GM13977 (cell line): ENCODE measurements at regions not wholly inside any gene's neighbourhood (a gene's known extent, or its start where the extent isn't known, plus 50 kb on each side); places are given as distances from the start of the nearest gene placed in this dataset.

Source experiments
- DNase-seq: peaks from one replicate; pipeline ENCODE4 v3.0.0; 2012; ENCODE audit warnings: low spot score
- in situ Hi-C: fragments of 300-500 bp; cut with MboI; formaldehyde crosslinking; loops from one replicate; pipeline ENCODE4 v1.12.0; 2022; ENCODE audit warnings: low sequenced_read_pairs, low pct_unique_long_range_greater_than_20kb, mixed read lengths, inconsistent platforms; ENCODE audit not compliant: unreplicated experiment
- TF ChIP-seq, protein P1 (sequence below): IDR thresholded peaks from 2 replicates; pipeline ENCODE4 v1.5.1; 2012; ENCODE audit warnings: mild to moderate bottlenecking, control low read depth; ENCODE audit not compliant: insufficient read depth; ENCODE audit errors: extremely low read depth, missing control alignments

- DNase-seq: no peak
- in situ Hi-C loops: no loop called here
- TF ChIP-seq, protein P1, sequence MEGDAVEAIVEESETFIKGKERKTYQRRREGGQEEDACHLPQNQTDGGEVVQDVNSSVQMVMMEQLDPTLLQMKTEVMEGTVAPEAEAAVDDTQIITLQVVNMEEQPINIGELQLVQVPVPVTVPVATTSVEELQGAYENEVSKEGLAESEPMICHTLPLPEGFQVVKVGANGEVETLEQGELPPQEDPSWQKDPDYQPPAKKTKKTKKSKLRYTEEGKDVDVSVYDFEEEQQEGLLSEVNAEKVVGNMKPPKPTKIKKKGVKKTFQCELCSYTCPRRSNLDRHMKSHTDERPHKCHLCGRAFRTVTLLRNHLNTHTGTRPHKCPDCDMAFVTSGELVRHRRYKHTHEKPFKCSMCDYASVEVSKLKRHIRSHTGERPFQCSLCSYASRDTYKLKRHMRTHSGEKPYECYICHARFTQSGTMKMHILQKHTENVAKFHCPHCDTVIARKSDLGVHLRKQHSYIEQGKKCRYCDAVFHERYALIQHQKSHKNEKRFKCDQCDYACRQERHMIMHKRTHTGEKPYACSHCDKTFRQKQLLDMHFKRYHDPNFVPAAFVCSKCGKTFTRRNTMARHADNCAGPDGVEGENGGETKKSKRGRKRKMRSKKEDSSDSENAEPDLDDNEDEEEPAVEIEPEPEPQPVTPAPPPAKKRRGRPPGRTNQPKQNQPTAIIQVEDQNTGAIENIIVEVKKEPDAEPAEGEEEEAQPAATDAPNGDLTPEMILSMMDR: no peak
Measured at GRCh38 chr1:195740862-195741261, 867.4 kb downstream of the KCNT2 start.

DNA sequence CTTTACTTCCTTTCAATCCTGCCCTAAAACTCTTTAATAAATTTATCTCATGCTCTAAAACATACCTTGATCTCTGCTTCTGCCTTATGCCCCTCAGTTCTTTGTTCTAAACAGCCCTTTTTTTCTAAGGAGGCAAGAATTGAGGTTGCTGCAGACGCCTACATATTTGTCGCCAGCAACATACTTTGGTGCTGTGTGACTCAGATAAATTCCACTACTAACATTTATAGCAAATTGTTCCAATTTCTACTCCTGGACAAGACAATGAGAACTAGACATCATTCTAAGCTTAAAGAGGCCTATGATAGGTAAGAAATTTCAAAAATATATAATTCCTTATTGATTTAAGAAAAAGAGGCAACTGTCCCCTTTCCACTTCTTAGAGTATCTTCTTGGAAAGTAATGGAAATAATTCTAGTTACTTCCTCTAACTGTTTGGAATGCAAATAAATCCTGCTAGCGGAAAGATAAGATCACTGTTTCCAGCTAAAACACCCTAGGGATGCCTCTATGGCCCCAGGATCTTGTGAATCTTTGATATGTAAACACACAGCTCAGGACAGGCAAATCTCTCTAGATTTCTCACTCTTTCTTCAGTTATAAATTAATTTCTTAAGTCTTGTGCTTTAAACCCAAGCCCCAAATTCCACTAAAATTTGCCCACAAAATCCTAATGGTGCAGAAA lies 869.1 kb downstream of the KCNT2 start:
- in situ Hi-C loops: no loop called here
- DNase-seq: no peak
- TF ChIP-seq, protein P1: no peak

- TF ChIP-seq, protein P1: no peak
- in situ Hi-C loops: no loop called here
- no peak for DNase-seq
Measured at GRCh38 chr1:195735140-195735539, 873.1 kb downstream of the KCNT2 start.

DNA sequence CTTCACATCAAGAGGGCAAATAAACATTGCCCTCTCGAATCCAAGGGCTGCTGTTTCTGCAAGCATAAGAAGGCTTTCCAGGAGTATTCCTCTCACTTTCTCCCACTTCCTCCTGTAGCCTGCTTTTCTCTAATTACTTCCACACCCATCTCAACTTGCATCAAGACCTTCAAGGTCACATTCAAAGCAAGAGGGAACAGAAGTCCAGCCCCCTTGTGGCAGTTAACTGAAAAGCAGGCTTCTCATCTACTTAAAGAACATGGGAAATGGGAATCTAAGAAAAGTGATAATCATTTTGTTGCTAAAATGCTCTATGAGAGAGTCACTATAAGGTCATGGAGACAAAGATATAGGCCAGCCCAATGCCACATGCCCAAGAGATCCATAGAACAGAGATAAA lies 874.4 kb downstream of the KCNT2 start:
- DNase-seq: no peak
- in situ Hi-C loops: no loop called here
- TF ChIP-seq, protein P1: peak; percentile 44

GRCh38 chr1:195733408-195733807 lies 874.8 kb downstream of the KCNT2 start:
- DNase-seq: no peak
- TF ChIP-seq, protein P1: no peak
- in situ Hi-C loops: no loop called here

- in situ Hi-C loops: no loop called here
- TF ChIP-seq, protein P1: no peak
- no peak for DNase-seq
Measured at GRCh38 chr1:195731385-195731784, 876.9 kb downstream of the KCNT2 start.
